ENCODE measurements at regions not wholly inside any gene's neighbourhood (a gene's known extent, or its start where the extent isn't known, plus 50 kb on each side); places are given as distances from the start of the nearest gene placed in this dataset.

GRCh38 chr2:219731173-219731572, 103.7 kb downstream of the SLC4A3 start:
- no peaks in the 10 kb centered on the region for H3K9me2 ChIP-seq (replicated peaks; ENCODE audit: low read depth, low read length)
- no peaks in the 10 kb centered on the region for H3K27me3 ChIP-seq (ENCODE audit: insufficient read depth, low read length, poor library complexity, severe bottlenecking)
- no peaks in the 10 kb centered on the region for H4K20me1 ChIP-seq (ENCODE audit: insufficient read depth, low read length, poor library complexity, severe bottlenecking)
- H2AFZ ChIP-seq (ENCODE audit: low read length), result no peak overlapping the region
- no peak overlapping the region for H3K4me2 ChIP-seq (ENCODE audit: low read depth, low read length, poor library complexity, severe bottlenecking)
- H3K4me3 ChIP-seq (ENCODE audit: low read length, poor library complexity, severe bottlenecking), result no peak overlapping the region
- no peaks in the 10 kb centered on the region for H3K36me3 ChIP-seq (ENCODE audit: insufficient read depth, low read length)
- no peaks in the 10 kb centered on the region for H3K9me3 ChIP-seq (ENCODE audit: insufficient read depth, low read depth, low read length)
- H3K9ac ChIP-seq (ENCODE audit: low read depth, low read length, poor library complexity, severe bottlenecking), result no peak overlapping the region
- no peaks in the 10 kb centered on the region for H3K4me1 ChIP-seq (ENCODE audit: insufficient read depth, low read length, poor library complexity, severe bottlenecking)
- H3F3A ChIP-seq (ENCODE audit: low read depth), result no peaks in the 10 kb centered on the region
- no peak for TF ChIP-seq EZH2phosphoT487 (IDR thresholded peaks at IDR 0.05; ENCODE audit: borderline replicate concordance)
- no peak for TF ChIP-seq CTCF (conservative IDR thresholded peaks at IDR 0.05; ENCODE audit: low read length)
- H3K79me2 ChIP-seq (ENCODE audit: insufficient read depth, low read length), result no peaks in the 10 kb centered on the region

GRCh38 chr2:219733106-219733505, 105.7 kb downstream of the SLC4A3 start:
- Histone ChIP-seq H3K9me3 (ENCODE audit: insufficient read depth, low read depth, low read length) (no peaks in the 10 kb centered on the region), H4K20me1 (ENCODE audit: insufficient read depth, low read length, poor library complexity, severe bottlenecking) (no peaks in the 10 kb centered on the region), H3K36me3 (ENCODE audit: insufficient read depth, low read length) (no peaks in the 10 kb centered on the region), H3K27me3 (ENCODE audit: insufficient read depth, low read length, poor library complexity, severe bottlenecking) (no peaks in the 10 kb centered on the region), H3K79me2 (ENCODE audit: insufficient read depth, low read length) (no peaks in the 10 kb centered on the region), H3K4me2 (ENCODE audit: low read depth, low read length, poor library complexity, severe bottlenecking) (no peak overlapping the region), H3F3A (ENCODE audit: low read depth) (no peaks in the 10 kb centered on the region), H3K9ac (ENCODE audit: low read depth, low read length, poor library complexity, severe bottlenecking) (no peak overlapping the region), H3K9me2 (replicated peaks; ENCODE audit: low read depth, low read length) (no peaks in the 10 kb centered on the region), H2AFZ (ENCODE audit: low read length) (no peak overlapping the region), H3K4me1 (ENCODE audit: insufficient read depth, low read length, poor library complexity, severe bottlenecking) (no peaks in the 10 kb centered on the region), H3K4me3 (ENCODE audit: low read length, poor library complexity, severe bottlenecking) (no peak overlapping the region)
- TF ChIP-seq EZH2phosphoT487 (IDR thresholded peaks at IDR 0.05; ENCODE audit: borderline replicate concordance), result no peak
- no peak for TF ChIP-seq CTCF (conservative IDR thresholded peaks at IDR 0.05; ENCODE audit: low read length)

DNA sequence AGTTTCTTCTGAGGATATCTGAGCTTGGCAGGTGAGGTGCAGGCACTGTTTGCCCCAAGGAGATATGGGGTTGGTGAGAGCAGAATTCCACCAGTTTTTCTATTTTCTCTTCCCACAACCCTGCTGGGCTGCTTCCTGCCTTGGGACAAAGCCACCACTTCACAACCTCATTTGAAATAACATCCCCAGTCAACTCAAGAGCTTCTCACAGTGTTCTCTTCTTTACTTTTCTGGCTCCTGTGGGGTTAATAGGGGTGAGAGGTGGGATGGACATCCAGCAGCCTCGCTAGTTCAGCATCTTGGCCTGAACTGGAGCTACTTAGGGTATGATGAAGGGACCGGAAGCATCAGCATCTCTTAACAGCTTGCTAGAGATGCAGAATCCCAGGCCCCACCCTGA, 106.3 kb downstream of the SLC4A3 start:
- no peaks in the 10 kb centered on the region for H3K4me1 ChIP-seq (ENCODE audit: insufficient read depth, low read length, poor library complexity, severe bottlenecking)
- no peaks in the 10 kb centered on the region for H3K9me2 ChIP-seq (replicated peaks; ENCODE audit: low read depth, low read length)
- no peaks in the 10 kb centered on the region for H3K36me3 ChIP-seq (ENCODE audit: insufficient read depth, low read length)
- no peak overlapping the region for H3K4me2 ChIP-seq (ENCODE audit: low read depth, low read length, poor library complexity, severe bottlenecking)
- TF ChIP-seq EZH2phosphoT487 (IDR thresholded peaks at IDR 0.05; ENCODE audit: borderline replicate concordance), result no peak
- TF ChIP-seq CTCF (conservative IDR thresholded peaks at IDR 0.05; ENCODE audit: low read length), result no peak
- no peaks in the 10 kb centered on the region for H3K9me3 ChIP-seq (ENCODE audit: insufficient read depth, low read depth, low read length)
- no peaks in the 10 kb centered on the region for H4K20me1 ChIP-seq (ENCODE audit: insufficient read depth, low read length, poor library complexity, severe bottlenecking)
- H3K4me3 ChIP-seq (ENCODE audit: low read length, poor library complexity, severe bottlenecking), result no peak overlapping the region
- no peak overlapping the region for H3K9ac ChIP-seq (ENCODE audit: low read depth, low read length, poor library complexity, severe bottlenecking)
- no peaks in the 10 kb centered on the region for H3K27me3 ChIP-seq (ENCODE audit: insufficient read depth, low read length, poor library complexity, severe bottlenecking)
- no peaks in the 10 kb centered on the region for H3F3A ChIP-seq (ENCODE audit: low read depth)
- no peaks in the 10 kb centered on the region for H3K79me2 ChIP-seq (ENCODE audit: insufficient read depth, low read length)
- no peak overlapping the region for H2AFZ ChIP-seq (ENCODE audit: low read length)

Data from Loucy (cell line).